Hematopoietic multipotent progenitor cell (in vitro differentiated cells): ENCODE measurements at regions not wholly inside any gene's neighbourhood (a gene's known extent, or its start where the extent isn't known, plus 50 kb on each side); places are given as distances from the start of the nearest gene placed in this dataset.

ENCODE experiments used
- DNase-seq, 3 donors: peaks; one replicate each; pipeline ENCODE4 v3.0.0-alpha.2; 2011 to 2015; ENCODE audit warnings: low read depth in 2 of 3, low spot score in 2 of 3

DNA sequence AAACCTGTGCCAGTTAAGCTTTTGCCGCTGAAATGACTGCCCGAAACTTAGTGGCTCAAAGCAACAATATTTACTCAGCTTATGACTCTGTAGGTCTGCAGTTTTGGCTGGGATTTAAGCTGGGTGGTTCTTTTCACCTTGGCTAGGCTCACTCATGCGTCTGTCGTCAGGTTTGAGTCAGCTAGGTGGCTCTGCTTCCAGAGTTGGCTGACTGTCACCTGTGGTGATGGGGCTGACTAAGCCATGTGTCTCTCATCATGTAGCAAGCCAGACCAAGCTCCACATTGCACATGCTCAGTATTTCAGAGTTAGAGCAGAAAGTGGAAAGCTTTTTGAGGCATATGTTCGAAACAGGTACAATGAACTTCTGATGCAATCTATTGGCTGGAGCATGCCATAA lies 354.8 kb downstream of the MEIS1 start:
- no peak for DNase-seq

DNA sequence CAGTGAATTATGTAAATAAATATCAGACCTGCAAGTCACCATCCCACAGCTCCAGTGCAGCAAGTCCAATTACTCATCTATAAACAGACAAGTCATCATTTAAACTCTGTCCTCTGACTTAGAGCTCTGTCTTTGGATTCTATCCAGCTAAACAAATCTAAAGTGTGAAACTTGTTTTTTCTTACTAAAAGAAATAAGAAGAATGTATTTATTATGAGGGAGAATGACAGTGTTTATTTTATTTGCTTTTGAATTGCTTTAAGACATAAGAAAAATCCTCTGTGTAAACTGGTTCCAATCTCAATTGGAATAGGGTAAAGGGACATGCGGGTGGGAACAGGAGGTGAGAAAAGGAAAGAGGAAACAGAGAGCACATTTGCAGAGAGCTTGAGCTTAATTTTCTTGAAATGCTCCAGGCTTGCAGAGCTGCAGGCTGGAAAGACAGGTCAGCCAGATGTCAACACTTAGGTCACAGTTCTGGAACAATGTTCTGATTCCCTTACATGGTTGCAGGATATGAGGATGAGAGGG lies 355.8 kb downstream of the MEIS1 start:
- DNase-seq, result no peak

DNA sequence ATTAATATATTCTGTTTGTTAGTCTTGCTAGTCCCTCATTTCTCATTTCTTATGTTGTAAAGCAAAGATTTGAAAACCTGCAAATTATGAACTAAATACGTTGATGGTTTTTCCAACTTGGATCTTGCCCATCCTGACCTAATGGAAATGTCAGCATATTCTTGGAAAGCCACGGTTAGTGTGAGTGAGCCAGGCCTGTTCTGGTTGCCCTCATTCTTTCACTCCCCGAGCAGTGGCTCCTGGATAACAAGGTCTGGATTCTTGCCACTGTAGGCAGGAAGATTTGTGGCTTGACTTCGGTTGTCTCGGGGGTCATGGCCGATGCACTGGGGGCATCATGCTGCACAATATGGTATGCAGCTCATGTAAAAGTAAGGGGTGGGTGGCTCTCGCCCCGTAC lies 359.1 kb downstream of the MEIS1 start:
- DNase-seq, result no peak

DNA sequence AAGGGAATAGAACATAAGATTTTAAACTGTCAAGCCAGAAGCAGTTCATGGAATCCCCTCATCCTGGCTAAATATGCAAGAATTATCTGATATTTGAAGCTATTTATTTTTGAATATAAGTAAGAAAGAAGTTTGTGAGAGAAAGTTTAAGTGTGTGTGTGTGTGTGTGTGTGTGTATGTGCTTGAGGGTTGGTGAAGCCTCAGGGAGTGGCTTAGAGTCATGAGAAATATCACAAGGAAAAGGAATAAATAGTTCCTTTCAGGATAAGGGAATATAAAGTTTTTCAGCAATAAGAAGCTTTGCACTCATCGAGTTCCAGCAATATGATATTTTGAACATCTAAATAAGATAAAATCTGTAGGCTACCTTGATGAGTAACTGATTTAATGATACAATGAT lies 359.6 kb downstream of the MEIS1 start:
- no peak for DNase-seq

DNA sequence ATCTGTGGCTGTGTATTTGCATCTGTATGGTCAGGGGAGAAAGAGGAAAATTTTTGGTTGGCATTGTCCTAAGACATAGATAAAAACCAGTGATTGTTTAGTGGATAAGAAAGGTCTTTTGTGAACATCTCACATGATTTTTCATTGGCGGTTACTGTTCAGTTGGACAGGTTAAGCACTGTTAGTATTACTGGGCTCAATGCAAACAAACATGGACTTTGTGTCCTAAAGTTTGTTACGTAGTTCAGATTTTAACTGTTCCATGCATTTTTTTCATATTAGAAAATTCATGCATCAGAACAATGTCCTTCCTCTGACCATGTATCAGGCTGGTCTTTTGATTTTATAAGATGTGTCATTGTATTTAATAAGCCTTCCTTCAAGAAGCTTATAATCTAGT lies 368.0 kb downstream of the MEIS1 start:
- DNase-seq, result no peak

DNA sequence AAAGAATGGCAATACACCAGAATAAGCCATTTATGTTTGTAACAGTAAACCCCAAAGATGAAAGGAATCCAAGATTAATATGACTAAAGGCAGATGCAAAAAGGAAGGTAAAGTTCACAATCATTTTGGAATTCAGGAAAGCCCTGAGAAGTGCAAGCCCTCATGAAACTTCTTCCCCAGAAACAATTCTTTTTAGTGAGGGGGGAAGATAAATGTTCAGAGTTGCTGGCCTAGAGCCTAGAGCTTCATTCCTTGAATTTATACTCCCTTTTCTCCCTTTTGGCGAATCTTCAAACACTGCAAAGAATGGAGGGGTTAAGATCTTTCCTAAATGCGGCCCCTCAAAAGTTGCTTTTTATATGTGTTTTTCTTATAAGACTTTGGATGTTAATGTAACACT lies 368.8 kb downstream of the MEIS1 start:
- no peak for DNase-seq

- DNase-seq, result no peak
Measured at GRCh38 chr2:66805016-66805865, 370.3 kb downstream of the MEIS1 start.

DNA sequence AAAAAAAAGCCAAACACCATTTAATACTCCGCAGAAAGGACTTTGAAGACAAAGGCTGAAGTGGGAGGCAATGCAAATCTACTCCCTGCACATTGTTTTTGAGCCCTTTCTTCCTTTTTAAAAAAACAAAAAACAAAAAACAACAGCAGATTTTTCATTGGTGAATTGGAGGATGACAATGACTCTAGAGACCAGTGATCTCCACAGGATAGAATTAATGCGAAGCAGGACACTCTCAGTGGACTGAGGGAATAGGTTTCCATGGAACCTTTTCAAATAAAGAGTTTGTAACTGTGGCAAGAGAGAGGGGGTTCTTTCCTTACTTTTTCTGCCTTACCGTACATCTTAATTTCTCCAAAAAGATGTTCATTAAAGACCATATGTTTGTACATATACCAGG lies 371.0 kb downstream of the MEIS1 start:
- no peak for DNase-seq

DNA sequence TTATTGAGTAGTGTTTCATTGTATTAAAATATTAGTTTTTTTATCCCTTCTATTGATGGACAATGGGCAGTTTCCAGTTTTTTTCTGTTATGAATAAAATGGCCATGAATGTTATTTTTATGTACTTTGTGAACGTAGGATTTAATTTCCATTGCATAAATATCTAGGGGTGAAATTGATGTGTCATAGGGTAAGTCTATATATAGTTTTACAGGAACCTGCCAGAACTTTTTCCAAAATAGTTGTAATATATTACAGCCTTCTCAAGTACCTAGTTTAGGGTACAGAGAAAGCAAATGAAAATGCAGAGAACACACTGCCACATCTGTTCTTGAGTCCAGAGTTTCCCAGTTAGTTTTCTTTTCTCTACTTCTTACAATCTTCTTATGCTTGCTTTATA lies 378.6 kb downstream of the MEIS1 start:
- no peak for DNase-seq

GRCh38 chr2:66813976-66814375 lies 379.1 kb downstream of the MEIS1 start:
- no peak for DNase-seq

- no peak for DNase-seq
Measured at GRCh38 chr2:66814916-66815315, 380.0 kb downstream of the MEIS1 start.

- no peak for DNase-seq
Measured at GRCh38 chr2:66815886-66816285, 381.0 kb downstream of the MEIS1 start.

- DNase-seq, result no peak
Measured at GRCh38 chr2:66821168-66821567, 386.2 kb downstream of the MEIS1 start.

GRCh38 chr2:66822186-66822585 lies 387.3 kb downstream of the MEIS1 start:
- no peak for DNase-seq

DNA sequence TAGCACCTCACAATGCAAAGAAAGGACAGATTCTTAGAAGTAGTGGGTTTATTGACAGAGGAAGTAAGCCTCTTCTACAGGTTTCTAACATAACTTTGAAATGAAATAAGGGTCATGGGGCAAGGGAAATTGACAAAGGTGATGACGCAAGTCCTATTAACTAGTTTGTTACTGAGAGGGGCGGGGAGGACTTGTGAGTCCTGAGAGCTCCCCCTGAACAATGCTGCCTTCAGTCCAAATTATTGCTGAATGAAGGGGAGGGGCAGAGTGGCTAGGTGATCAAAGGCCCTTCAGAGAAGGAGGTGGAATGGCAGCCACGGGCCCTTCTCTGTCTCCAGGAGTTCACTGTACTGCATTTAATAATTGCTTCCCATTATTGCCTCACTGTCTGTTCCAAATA lies 390.0 kb downstream of the MEIS1 start:
- no peak for DNase-seq

DNA sequence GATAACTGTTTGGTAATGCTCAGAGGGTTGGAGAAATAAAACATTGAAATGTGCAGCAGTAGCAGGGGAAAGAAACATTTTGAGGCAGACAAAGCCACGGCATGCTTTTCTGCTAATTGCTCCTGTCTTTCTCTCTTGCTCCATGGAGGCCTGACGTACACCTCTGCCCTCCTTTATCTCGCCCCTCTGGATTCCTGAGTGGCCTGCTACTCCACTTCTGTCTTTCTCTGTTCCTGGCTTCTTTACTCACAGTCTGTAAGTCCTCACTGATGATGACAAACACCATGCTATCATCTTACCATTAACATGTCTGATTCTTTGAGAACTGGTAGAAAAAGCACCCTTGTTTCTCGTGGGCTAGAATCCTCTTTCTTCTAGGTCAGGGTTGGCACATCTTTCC lies 392.9 kb downstream of the MEIS1 start:
- no peak for DNase-seq

- DNase-seq, result no peak
Measured at GRCh38 chr2:66828876-66829275, 394.0 kb downstream of the MEIS1 start.

- no peak for DNase-seq
Measured at GRCh38 chr2:66830881-66831280, 396.0 kb downstream of the MEIS1 start.

DNA sequence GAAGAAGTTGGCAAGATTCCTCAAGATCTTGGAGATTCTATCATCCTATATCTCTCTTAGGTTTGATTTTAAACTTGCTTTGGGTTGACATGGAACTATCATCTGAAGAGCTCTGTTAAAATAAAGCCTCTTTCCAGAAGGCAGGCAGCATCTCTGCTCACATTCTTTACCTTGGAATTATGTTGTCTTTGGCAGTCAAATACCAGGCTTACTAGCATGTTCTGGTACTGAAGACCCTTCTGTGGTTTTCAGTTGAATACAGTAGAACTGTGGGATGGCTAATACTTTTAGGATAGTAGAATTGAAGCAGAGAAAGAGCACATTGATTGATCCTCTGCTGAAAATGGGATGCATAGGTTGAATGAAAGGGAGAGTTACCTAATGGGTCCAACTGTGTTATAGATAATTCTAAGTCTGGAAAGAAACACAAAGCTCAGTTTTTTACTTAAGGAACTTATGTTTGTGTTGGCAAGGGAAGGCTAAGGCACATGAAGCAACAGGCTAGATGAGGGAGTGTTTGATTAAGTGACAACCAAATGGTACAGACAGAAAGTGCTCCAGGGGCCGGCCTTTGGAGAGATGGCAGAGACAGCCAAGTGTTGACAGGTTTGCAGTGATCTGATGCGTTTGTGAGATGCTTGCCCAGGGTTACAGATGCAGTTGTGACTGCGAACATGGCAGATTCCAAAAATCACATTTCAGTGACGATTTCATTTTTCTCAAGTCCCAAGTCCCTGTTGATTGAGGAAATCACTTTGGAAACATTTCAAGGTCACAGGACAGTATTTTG lies 397.9 kb downstream of the MEIS1 start:
- no peak for DNase-seq

DNA sequence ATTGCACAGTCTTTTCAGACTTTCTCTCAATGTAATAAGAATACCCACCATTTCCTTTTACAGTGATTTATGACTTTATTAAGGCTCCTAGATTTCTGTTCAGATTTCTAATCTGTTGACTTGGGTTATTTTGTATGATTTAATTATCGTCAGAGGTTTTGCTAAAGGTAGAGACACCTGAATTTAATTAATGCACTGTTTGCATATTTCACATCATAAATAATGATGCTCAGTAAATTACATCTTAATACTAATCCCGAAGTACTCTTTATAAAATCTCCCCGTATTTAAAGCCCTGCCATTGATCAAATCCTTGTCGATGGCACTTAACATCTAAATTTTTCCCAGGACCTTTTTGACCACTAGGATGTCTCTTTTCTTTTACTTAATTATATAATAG lies 399.9 kb downstream of the MEIS1 start:
- no peak for DNase-seq

DNA sequence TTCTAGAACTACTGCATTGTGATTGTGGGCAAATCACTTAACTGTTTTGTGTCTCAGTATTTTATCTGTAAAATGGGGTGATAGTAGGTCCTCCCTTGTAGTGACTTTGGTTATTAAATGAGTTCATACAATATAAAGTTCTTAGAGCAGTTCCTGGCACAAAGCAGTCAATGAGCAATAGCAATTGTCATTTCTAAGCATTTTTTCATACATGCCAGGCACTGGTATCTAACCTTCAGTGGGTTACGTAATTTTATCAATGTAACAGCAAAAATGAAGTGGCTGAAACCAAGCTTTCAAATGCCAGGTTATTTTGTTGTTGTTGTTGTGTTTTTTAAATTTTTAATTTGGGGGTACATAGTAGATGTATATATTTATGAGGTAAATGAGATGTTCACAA lies 401.9 kb downstream of the MEIS1 start:
- no peak for DNase-seq
